IMR-90 (cell line): ENCODE measurements at regions not wholly inside any gene's neighbourhood (a gene's known extent, or its start where the extent isn't known, plus 50 kb on each side); places are given as distances from the start of the nearest gene placed in this dataset.

Experiments used
- ATAC-seq: fragments of 200-7000 bp; cut with Tn5 transposase; 2 replicates; pipeline ENCODE4 v1.9.1; 2020; ENCODE audit warnings: low read depth, mild to moderate bottlenecking, moderate library complexity
- BruUV-seq: library from RNA; stranded (reverse); fragments of 400-500 nt; replicated peaks from 2 replicates; lab custom pipeline; 2021; lab: Mats Ljungman, UMichigan
- CTCF ChIA-PET: fragments of 300-600 bp; formaldehyde crosslinking; extraction: SDS; loops from one replicate; lab custom pipeline; 2021; ENCODE audit warnings: antibody characterized with exemption; lab: Yijun Ruan, JAX
- POLR2A ChIA-PET: fragments of 300-600 bp; sonication (Branson Sonifier 250); formaldehyde crosslinking; loops from one replicate; lab custom pipeline; 2022; ENCODE audit warnings: antibody characterized with exemption; ENCODE audit not compliant: unreplicated experiment; lab: Charles Lee
- DNase-seq: peaks from one replicate; pipeline ENCODE4 v3.0.0; 2013
- H2AFZ ChIP-seq: replicated peaks from 2 replicates; pipeline ENCODE3; 2013; ENCODE audit warnings: low read length, mild to moderate bottlenecking; ENCODE audit not compliant: poor library complexity
- H2AK5ac ChIP-seq: 2 replicates; pipeline ENCODE4 v1.6.1; 2013; ENCODE audit warnings: low read depth, low read length, inconsistent platforms
- H2AK9ac ChIP-seq: replicated peaks from 2 replicates; pipeline ENCODE3; 2013; ENCODE audit warnings: mild to moderate bottlenecking, low read depth, low read length, moderate library complexity; ENCODE audit not compliant: poor library complexity
- H2BK120ac ChIP-seq: 2 replicates; pipeline ENCODE4 v1.6.1; 2013; ENCODE audit warnings: low read depth, low read length, inconsistent platforms
- H2BK15ac ChIP-seq: 3 replicates; pipeline ENCODE4 v1.6.1; 2013; ENCODE audit warnings: low read depth, low read length, inconsistent platforms
- H2BK20ac ChIP-seq: 2 replicates; pipeline ENCODE4 v1.6.1; 2013; ENCODE audit warnings: low read depth, mild to moderate bottlenecking, inconsistent platforms, low read length, moderate library complexity
- H2BK5ac ChIP-seq: 2 replicates; pipeline ENCODE4 v1.6.1; 2013; ENCODE audit warnings: mild to moderate bottlenecking, low read depth, low read length, inconsistent platforms; ENCODE audit not compliant: poor library complexity, severe bottlenecking
- H3K14ac ChIP-seq: replicated peaks from 2 replicates; pipeline ENCODE4 v1.6.1; 2013; ENCODE audit warnings: low read depth, low read length, inconsistent platforms
- H3K18ac ChIP-seq: 2 replicates; pipeline ENCODE4 v1.6.1; 2013; ENCODE audit warnings: low read depth, low read length, control low read depth
- H3K23ac ChIP-seq: 2 replicates; pipeline ENCODE4 v1.6.1; 2013; ENCODE audit warnings: low read depth, low read length, inconsistent platforms
- H3K27ac ChIP-seq: 2 replicates; pipeline ENCODE4 v1.5.1; 2013; ENCODE audit warnings: mild to moderate bottlenecking, control low read depth, low read length; ENCODE audit not compliant: insufficient read depth
- H3K27me3 ChIP-seq: 2 replicates; pipeline ENCODE4 v1.6.1; 2013; ENCODE audit warnings: low read length; ENCODE audit not compliant: control insufficient read depth, insufficient read depth
- H3K36me3 ChIP-seq: 2 replicates; pipeline ENCODE4 v1.6.1; 2013; ENCODE audit warnings: low read length, mixed read lengths; ENCODE audit not compliant: control insufficient read depth, insufficient read depth
- H3K4ac ChIP-seq: 2 replicates; pipeline ENCODE4 v1.6.1; 2013; ENCODE audit warnings: low read depth, low read length, inconsistent platforms
- H3K4me1 ChIP-seq: 2 replicates; pipeline ENCODE4 v1.6.1; 2013; ENCODE audit warnings: low read length, mixed read lengths; ENCODE audit not compliant: control insufficient read depth, insufficient read depth
- H3K4me2 ChIP-seq: 2 replicates; pipeline ENCODE4 v1.6.1; 2013; ENCODE audit warnings: low read depth, mild to moderate bottlenecking, control low read depth, low read length, moderate library complexity
- H3K4me3 ChIP-seq: 2 replicates; pipeline ENCODE4 v1.5.1; 2013; ENCODE audit warnings: low read depth, mild to moderate bottlenecking, control low read depth, low read length, moderate library complexity; ENCODE audit not compliant: insufficient read depth
- H3K56ac ChIP-seq: 2 replicates; pipeline ENCODE4 v1.6.1; 2013; ENCODE audit warnings: low read length, inconsistent platforms; ENCODE audit not compliant: insufficient read depth; ENCODE audit errors: extremely low read depth
- H3K79me1 ChIP-seq, 2 experiments: 2 replicates each; pipeline ENCODE4 v1.6.1; 2013; ENCODE audit warnings: low read length in 2 of 2, inconsistent platforms in 1 of 2, low read depth in 1 of 2
- H3K9ac ChIP-seq: 2 replicates; pipeline ENCODE4 v1.6.1; 2013; ENCODE audit warnings: low read depth, low read length, control low read depth
- H3K9me1 ChIP-seq: 2 replicates; pipeline ENCODE4 v1.6.1; 2013; ENCODE audit warnings: low read length, inconsistent platforms; ENCODE audit not compliant: insufficient read depth
- H3K9me3 ChIP-seq: 2 replicates; pipeline ENCODE4 v1.6.1; 2013; ENCODE audit warnings: low read length; ENCODE audit not compliant: control insufficient read depth, insufficient read depth
- H4K20me1 ChIP-seq: 2 replicates; pipeline ENCODE4 v1.6.1; 2013; ENCODE audit warnings: low read length, inconsistent platforms; ENCODE audit not compliant: insufficient read depth
- H4K5ac ChIP-seq: 2 replicates; pipeline ENCODE4 v1.6.1; 2013; ENCODE audit warnings: mild to moderate bottlenecking, low read depth, low read length, control low read depth
- H4K8ac ChIP-seq, 2 experiments: 2 replicates each; pipeline ENCODE4 v1.6.1; 2013; ENCODE audit warnings: low read depth in 2 of 2, low read length in 2 of 2, control low read depth in 1 of 2, inconsistent platforms in 1 of 2
- H4K91ac ChIP-seq: 2 replicates; pipeline ENCODE4 v1.6.1; 2013; ENCODE audit warnings: low read depth, low read length, inconsistent platforms; ENCODE audit not compliant: insufficient read depth
- BHLHE40 ChIP-seq: fragments of 150-350 bp; IDR thresholded peaks from 2 replicates; pipeline ENCODE4 v1.6.1; 2016; ENCODE audit warnings: mild to moderate bottlenecking, low read depth, low read length
- CEBPB ChIP-seq: IDR thresholded peaks from 2 replicates; pipeline ENCODE4 v1.6.1; 2012; ENCODE audit warnings: low read depth, low read length, improper control_type of control experiment
- CHD1 ChIP-seq: IDR thresholded peaks from 2 replicates; pipeline ENCODE4 v1.6.1; 2012; ENCODE audit warnings: low read depth, low read length, improper control_type of control experiment
- CTCF ChIP-seq: conservative IDR thresholded peaks from 2 replicates; pipeline ENCODE4 v1.5.1; 2012; ENCODE audit warnings: mild to moderate bottlenecking, low read depth, low read length, improper control_type of control experiment
- ELK1 ChIP-seq: fragments of 150-350 bp; IDR thresholded peaks from 2 replicates; pipeline ENCODE4 v1.6.1; 2016; ENCODE audit warnings: low read depth, mild to moderate bottlenecking, low read length, moderate library complexity, borderline replicate concordance
- FOS ChIP-seq: fragments of 150-350 bp; IDR thresholded peaks from 2 replicates; pipeline ENCODE4 v1.6.1; 2016; ENCODE audit warnings: low read depth, low read length
- MAFK ChIP-seq: IDR thresholded peaks from 2 replicates; pipeline ENCODE4 v1.6.1; 2012; ENCODE audit warnings: low read depth, low read length, improper control_type of control experiment
- MAZ ChIP-seq: IDR thresholded peaks from 2 replicates; pipeline ENCODE4 v1.6.1; 2012; ENCODE audit warnings: low read depth, mild to moderate bottlenecking, low read length, improper control_type of control experiment, moderate library complexity, borderline replicate concordance
- MXI1 ChIP-seq: IDR thresholded peaks from 2 replicates; pipeline ENCODE4 v1.6.1; 2012; ENCODE audit warnings: low read depth, mild to moderate bottlenecking, low read length, moderate library complexity, borderline replicate concordance
- NFE2L2 ChIP-seq: fragments of 150-350 bp; IDR thresholded peaks from 2 replicates; pipeline ENCODE4 v1.6.1; 2016; ENCODE audit warnings: low read depth, mild to moderate bottlenecking, low read length
- POLR2A ChIP-seq: IDR thresholded peaks from 2 replicates; pipeline ENCODE4 v1.6.1; 2012; ENCODE audit warnings: mild to moderate bottlenecking, low read depth, low read length
- RAD21 ChIP-seq: IDR thresholded peaks from 2 replicates; pipeline ENCODE4 v1.6.1; 2012; ENCODE audit warnings: low read length, improper control_type of control experiment
- RCOR1 ChIP-seq: IDR thresholded peaks from 2 replicates; pipeline ENCODE4 v1.6.1; 2012; ENCODE audit warnings: mild to moderate bottlenecking, low read length, improper control_type of control experiment; ENCODE audit not compliant: insufficient replicate concordance
- RFX5 ChIP-seq: IDR thresholded peaks from 2 replicates; pipeline ENCODE4 v1.8.0; 2012; ENCODE audit warnings: low read depth, mild to moderate bottlenecking, low read length, moderate library complexity
- SMC3 ChIP-seq: fragments of 150-350 bp; IDR thresholded peaks from 2 replicates; pipeline ENCODE4 v1.6.1; 2016; ENCODE audit warnings: low read depth, mild to moderate bottlenecking, antibody characterized with exemption, low read length, moderate library complexity
- USF2 ChIP-seq: fragments of 150-350 bp; IDR thresholded peaks from 2 replicates; pipeline ENCODE4 v1.6.1; 2017; ENCODE audit warnings: mild to moderate bottlenecking, antibody characterized with exemption, low read length, low read depth
- WGBS, 2 experiments: methylation state at CpG; one replicate each; pipeline versions ENCODE4 v1.1.5 to v1.1.7; 2013; ENCODE audit warnings: missing lambda C conversion rate in 2 of 2; ENCODE audit not compliant: insufficient read length in 1 of 2; ENCODE audit errors: extremely low coverage in 2 of 2; 5-methylcytosine and 5-hydroxymethylcytosine counted together
- dilution Hi-C: fragments of 300-500 bp; cut with HindIII; formaldehyde crosslinking; loops from one replicate; pipeline ENCODE4 v1.14.3; 2018; ENCODE audit warnings: low sequenced_read_pairs; ENCODE audit not compliant: unreplicated experiment
- in situ Hi-C: fragments of 300-500 bp; cut with MboI; formaldehyde crosslinking; loops from 3 replicates; pipeline ENCODE4 v1.14.3; 2019; ENCODE audit warnings: low sequenced_read_pairs, inconsistent platforms, mixed read lengths
- intact Hi-C: fragments of 100-400 bp; cut with micrococcal nuclease; formaldehyde crosslinking; loops from 2 replicates; pipeline ENCODE4 v1.10.0; 2022

GRCh38 chr18:77879829-77880228 lies 630.2 kb downstream of the GALR1 start:
- H2BK15ac ChIP-seq: no peak overlapping the region
- WGBS, 2 experiments: 45% methylated on average over 3 of the region's 16 CpGs; no CpG with 5 or more reads in 1 of the 2 experiments
- TF ChIP-seq SMC3 (no peak), CEBPB (no peak), CHD1 (no peak), RAD21 (no peak), BHLHE40 (no peak), MAFK (no peak), NFE2L2 (no peak), ELK1 (no peak), FOS (no peak), USF2 (no peak), RFX5 (no peak), MXI1 (no peak), POLR2A (no peak), CTCF (no peak), RCOR1 (no peak), MAZ (no peak)
- POLR2A ChIA-PET: no interaction called here
- CTCF ChIA-PET: no interaction called here
- peaks cover 22% of the 10 kb centered on the region for H3K9me3 ChIP-seq
- H2BK120ac ChIP-seq: no peak overlapping the region
- H3K79me1 ChIP-seq: no peaks in the 10 kb centered on the region
- no TSS peak for BruUV-seq
- intact Hi-C loops: no loop called here
- H3K27me3 ChIP-seq: no peaks in the 10 kb centered on the region
- no peaks in the 10 kb centered on the region for H3K9me1 ChIP-seq
- no peak overlapping the region for H2AK5ac ChIP-seq
- in situ Hi-C loops: no loop called here
- no peak overlapping the region for H3K4me3 ChIP-seq
- dilution Hi-C loops: no loop called here
- no peak overlapping the region for H2AK9ac ChIP-seq
- ATAC-seq: no peak
- no peak overlapping the region for H3K4ac ChIP-seq
- H3K18ac ChIP-seq: no peak overlapping the region
- no peak overlapping the region for H4K5ac ChIP-seq
- H4K91ac ChIP-seq: no peak overlapping the region
- no peak overlapping the region for H3K9ac ChIP-seq
- no peaks in the 10 kb centered on the region for H4K20me1 ChIP-seq
- H3K36me3 ChIP-seq: no peaks in the 10 kb centered on the region
- no peak overlapping the region for H3K56ac ChIP-seq
- H3K4me2 ChIP-seq: no peak overlapping the region
- H3K23ac ChIP-seq: no peak overlapping the region
- H4K8ac ChIP-seq: no peak overlapping the region
- H2AFZ ChIP-seq: no peak overlapping the region
- H3K27ac ChIP-seq: no peak overlapping the region
- no peak overlapping the region for H2BK20ac ChIP-seq
- no peaks in the 10 kb centered on the region for H3K4me1 ChIP-seq
- H2BK5ac ChIP-seq: no peak overlapping the region
- no peak for DNase-seq
- no peak overlapping the region for H3K14ac ChIP-seq
